BE2C (cell line): ENCODE measurements at regions not wholly inside any gene's neighbourhood (a gene's known extent, or its start where the extent isn't known, plus 50 kb on each side); places are given as distances from the start of the nearest gene placed in this dataset.

Experiments used
- DNase-seq: peaks from one replicate; pipeline ENCODE4 v3.0.0-alpha.2; 2020
- H3K27me3 ChIP-seq: fragments of 250-450 bp; sonication (Bioruptor Pico); 2 replicates; pipeline ENCODE4 v1.5.1; 2020; ENCODE audit warnings: mild to moderate bottlenecking
- H3K36me3 ChIP-seq: fragments of 250-450 bp; sonication (Bioruptor Pico); 2 replicates; pipeline ENCODE4 v1.5.1; 2020; ENCODE audit warnings: mild to moderate bottlenecking
- H3K4me1 ChIP-seq: fragments of 250-450 bp; sonication (Bioruptor Pico); 2 replicates; pipeline ENCODE4 v1.5.1; 2020
- H3K4me3 ChIP-seq: 2 replicates; pipeline ENCODE4 v1.5.1; 2011; ENCODE audit warnings: low read depth, low read length
- H3K9me3 ChIP-seq: fragments of 250-450 bp; sonication (Bioruptor Pico); 2 replicates; pipeline ENCODE4 v1.5.1; 2020
- TF ChIP-seq, protein P1 (sequence below): IDR thresholded peaks from 2 replicates; pipeline ENCODE4 v1.5.1; 2012; ENCODE audit warnings: mild to moderate bottlenecking, low read depth, low read length

DNA sequence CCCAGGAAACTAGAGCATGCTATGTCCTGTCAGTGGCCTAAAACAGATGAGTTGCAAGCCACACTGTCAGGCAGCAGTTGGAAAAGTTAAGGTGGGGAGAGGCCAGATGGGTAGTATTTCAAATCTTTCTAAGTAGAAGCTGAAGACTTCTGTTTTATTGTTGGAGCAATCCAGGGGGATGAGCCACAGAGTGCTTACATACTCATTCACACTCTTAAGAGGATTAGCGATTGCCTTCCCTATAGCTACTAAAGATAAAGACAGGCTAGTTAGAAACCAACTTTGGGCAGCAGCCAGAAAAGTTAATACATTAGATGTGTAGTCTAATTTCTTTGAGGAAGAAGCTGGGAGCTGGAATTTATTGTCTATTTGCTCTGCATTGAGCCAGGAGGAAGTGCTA, 61.7 kb upstream of the ELAVL2 start:
- no peak for DNase-seq
- no peak overlapping the region for H3K4me3 ChIP-seq
- no peaks in the 10 kb centered on the region for H3K9me3 ChIP-seq

More for the DNA sequence above, 61.7 kb upstream of the ELAVL2 start:
- no peaks in the 10 kb centered on the region for H3K4me1 ChIP-seq
- no peaks in the 10 kb centered on the region for H3K27me3 ChIP-seq
- H3K36me3 ChIP-seq = no peaks in the 10 kb centered on the region
- TF ChIP-seq, protein P1, sequence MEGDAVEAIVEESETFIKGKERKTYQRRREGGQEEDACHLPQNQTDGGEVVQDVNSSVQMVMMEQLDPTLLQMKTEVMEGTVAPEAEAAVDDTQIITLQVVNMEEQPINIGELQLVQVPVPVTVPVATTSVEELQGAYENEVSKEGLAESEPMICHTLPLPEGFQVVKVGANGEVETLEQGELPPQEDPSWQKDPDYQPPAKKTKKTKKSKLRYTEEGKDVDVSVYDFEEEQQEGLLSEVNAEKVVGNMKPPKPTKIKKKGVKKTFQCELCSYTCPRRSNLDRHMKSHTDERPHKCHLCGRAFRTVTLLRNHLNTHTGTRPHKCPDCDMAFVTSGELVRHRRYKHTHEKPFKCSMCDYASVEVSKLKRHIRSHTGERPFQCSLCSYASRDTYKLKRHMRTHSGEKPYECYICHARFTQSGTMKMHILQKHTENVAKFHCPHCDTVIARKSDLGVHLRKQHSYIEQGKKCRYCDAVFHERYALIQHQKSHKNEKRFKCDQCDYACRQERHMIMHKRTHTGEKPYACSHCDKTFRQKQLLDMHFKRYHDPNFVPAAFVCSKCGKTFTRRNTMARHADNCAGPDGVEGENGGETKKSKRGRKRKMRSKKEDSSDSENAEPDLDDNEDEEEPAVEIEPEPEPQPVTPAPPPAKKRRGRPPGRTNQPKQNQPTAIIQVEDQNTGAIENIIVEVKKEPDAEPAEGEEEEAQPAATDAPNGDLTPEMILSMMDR = no peak
